RWPE1 (cell line): ENCODE measurements at regions not wholly inside any gene's neighbourhood (a gene's known extent, or its start where the extent isn't known, plus 50 kb on each side); places are given as distances from the start of the nearest gene placed in this dataset.

ENCODE experiments used
- CTCF ChIA-PET: fragments of 350-600 bp; sonication (Branson Sonifier 250); formaldehyde crosslinking; extraction: SDS; loops from one replicate; lab custom pipeline; 2021; lab: Yijun Ruan, JAX
- POLR2A ChIA-PET: fragments of 400-600 bp; formaldehyde crosslinking; extraction: SDS; loops from one replicate; lab custom pipeline; 2020; ENCODE audit warnings: antibody characterized with exemption; ENCODE audit not compliant: low non-redundant PET; lab: Yijun Ruan, JAX
- DNase-seq: peaks from one replicate; pipeline ENCODE4 v3.0.0; 2012; ENCODE audit warnings: low spot score
- H3K27ac ChIP-seq: fragments of 450-650 bp; 2 replicates; pipeline ENCODE4 v1.5.1; 2017
- TF ChIP-seq, protein P1 (sequence below): fragments of 450-650 bp; conservative IDR thresholded peaks from 2 replicates; pipeline ENCODE4 v1.5.1; 2017; ENCODE audit warnings: low read depth, mild to moderate bottlenecking

GRCh38 chr1:90193116-90193515 is 198.2 kb downstream of the ZNF326 start:
- POLR2A ChIA-PET = no interaction called here
- DNase-seq = no peak
- CTCF ChIA-PET = interaction anchor here (0.6 kb wide), 1 partner anchor 376 kb away, joined by 4 read pairs; no protein-coding TSS in a partner anchor
- H3K27ac ChIP-seq = no peak overlapping the region
- TF ChIP-seq, protein P1, sequence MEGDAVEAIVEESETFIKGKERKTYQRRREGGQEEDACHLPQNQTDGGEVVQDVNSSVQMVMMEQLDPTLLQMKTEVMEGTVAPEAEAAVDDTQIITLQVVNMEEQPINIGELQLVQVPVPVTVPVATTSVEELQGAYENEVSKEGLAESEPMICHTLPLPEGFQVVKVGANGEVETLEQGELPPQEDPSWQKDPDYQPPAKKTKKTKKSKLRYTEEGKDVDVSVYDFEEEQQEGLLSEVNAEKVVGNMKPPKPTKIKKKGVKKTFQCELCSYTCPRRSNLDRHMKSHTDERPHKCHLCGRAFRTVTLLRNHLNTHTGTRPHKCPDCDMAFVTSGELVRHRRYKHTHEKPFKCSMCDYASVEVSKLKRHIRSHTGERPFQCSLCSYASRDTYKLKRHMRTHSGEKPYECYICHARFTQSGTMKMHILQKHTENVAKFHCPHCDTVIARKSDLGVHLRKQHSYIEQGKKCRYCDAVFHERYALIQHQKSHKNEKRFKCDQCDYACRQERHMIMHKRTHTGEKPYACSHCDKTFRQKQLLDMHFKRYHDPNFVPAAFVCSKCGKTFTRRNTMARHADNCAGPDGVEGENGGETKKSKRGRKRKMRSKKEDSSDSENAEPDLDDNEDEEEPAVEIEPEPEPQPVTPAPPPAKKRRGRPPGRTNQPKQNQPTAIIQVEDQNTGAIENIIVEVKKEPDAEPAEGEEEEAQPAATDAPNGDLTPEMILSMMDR = no peak

DNA sequence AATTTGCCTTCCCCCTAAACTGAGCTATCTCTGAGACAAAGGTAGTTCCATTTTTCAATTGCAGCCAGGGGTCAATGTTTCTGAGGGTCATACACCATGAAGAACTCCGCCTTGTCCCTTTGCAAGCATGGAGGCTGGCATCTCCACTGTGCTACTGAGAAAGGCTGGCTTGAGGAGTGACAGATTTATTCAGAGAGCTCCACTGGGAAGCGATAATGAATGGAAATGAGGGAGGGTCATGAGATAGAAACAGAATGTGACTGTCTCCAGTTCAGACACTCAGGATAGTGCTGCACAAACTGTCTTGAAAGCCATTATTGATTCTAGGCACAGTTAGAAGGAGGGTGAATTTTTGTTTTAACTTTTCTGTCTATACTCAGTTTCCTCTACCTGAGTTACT is 197.5 kb downstream of the ZNF326 start:
- ChIA-PET CTCF (no interaction called here), POLR2A (no interaction called here)
- H3K27ac ChIP-seq = no peak overlapping the region
- TF ChIP-seq, protein P1 = no peak
- DNase-seq = no peak

- ChIA-PET CTCF (no interaction called here), POLR2A (no interaction called here)
- TF ChIP-seq, protein P1 = no peak
- no peak for DNase-seq
- H3K27ac ChIP-seq = no peak overlapping the region
These were observed 195.6 kb downstream of the ZNF326 start for GRCh38 chr1:90190523-90190922.

DNA sequence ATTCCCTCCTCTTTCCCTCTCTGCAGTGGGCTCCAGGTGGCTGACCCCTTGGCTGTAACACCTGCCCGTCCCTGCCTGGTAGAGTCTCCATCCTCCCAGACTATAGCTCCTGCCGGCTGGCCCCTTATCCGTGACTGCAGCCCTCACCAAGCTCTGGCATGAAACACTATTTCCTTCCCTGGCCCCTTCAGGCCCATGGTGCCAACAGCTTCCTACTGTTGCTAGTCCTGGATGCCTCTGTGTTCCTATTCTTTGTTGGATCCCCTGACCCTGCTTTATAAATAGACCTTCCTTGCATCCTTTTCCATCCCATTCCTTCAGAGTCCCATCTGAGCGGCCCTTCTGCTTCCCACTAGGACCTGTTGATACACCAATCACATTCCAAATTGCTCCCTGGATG is 195.0 kb downstream of the ZNF326 start:
- no peak overlapping the region for H3K27ac ChIP-seq
- no peak for DNase-seq
- ChIA-PET CTCF (no interaction called here), POLR2A (no interaction called here)
- TF ChIP-seq, protein P1 = no peak

GRCh38 chr1:90187323-90187585 is 192.3 kb downstream of the ZNF326 start:
- no peak for DNase-seq
- no peak overlapping the region for H3K27ac ChIP-seq
- TF ChIP-seq, protein P1 = no peak
- ChIA-PET CTCF (interaction anchor here (0.6 kb wide), 1 partner anchor 118 kb away, joined by 3 read pairs; no protein-coding TSS in a partner anchor), POLR2A (no interaction called here)

GRCh38 chr1:90186506-90187322 is 191.8 kb downstream of the ZNF326 start:
- CTCF ChIA-PET = interaction anchor here (0.6 kb wide), 1 partner anchor 118 kb away, joined by 3 read pairs; no protein-coding TSS in a partner anchor
- no peak overlapping the region for H3K27ac ChIP-seq
- TF ChIP-seq, protein P1 = no peak
- POLR2A ChIA-PET = no interaction called here
- DNase-seq = no peak
